Esophagus mucosa (tissue), 1 donor: ENCODE measurements at regions not wholly inside any gene's neighbourhood (a gene's known extent, or its start where the extent isn't known, plus 50 kb on each side); places are given as distances from the start of the nearest gene placed in this dataset.

Experiments
- ATAC-seq: fragments of 200-7000 bp; cut with Tn5 transposase; one replicate; pipeline ENCODE4 v1.9.1; 2020
- donor health status: DM: yes; HTN: yes; CAD: no.

GRCh38 chr20:11752336-11752735 is 165.4 kb upstream of the BTBD3 start:
- no peak for ATAC-seq

GRCh38 chr20:11753155-11753554 is 164.5 kb upstream of the BTBD3 start:
- ATAC-seq = no peak

GRCh38 chr20:11754451-11754850 is 163.2 kb upstream of the BTBD3 start:
- ATAC-seq = no peak

GRCh38 chr20:11755071-11755841 is 162.4 kb upstream of the BTBD3 start:
- ATAC-seq = no peak

GRCh38 chr20:11761497-11761896 is 156.2 kb upstream of the BTBD3 start:
- no peak for ATAC-seq

- no peak for ATAC-seq
Observed at GRCh38 chr20:11766961-11767360, 150.7 kb upstream of the BTBD3 start.

GRCh38 chr20:11769825-11770224 is 147.9 kb upstream of the BTBD3 start:
- no peak for ATAC-seq

- no peak for ATAC-seq
Observed at GRCh38 chr20:11772226-11772730, 145.4 kb upstream of the BTBD3 start.

- ATAC-seq = no peak
Observed at GRCh38 chr20:11776687-11777086, 141.0 kb upstream of the BTBD3 start.

- no peak for ATAC-seq
Observed at GRCh38 chr20:11777387-11778205, 140.1 kb upstream of the BTBD3 start.

- ATAC-seq = no peak
Observed at GRCh38 chr20:11778206-11778570, 139.5 kb upstream of the BTBD3 start.

- no peak for ATAC-seq
Observed at GRCh38 chr20:11780765-11781369, 136.8 kb upstream of the BTBD3 start.

GRCh38 chr20:11783102-11783850 is 134.4 kb upstream of the BTBD3 start:
- ATAC-seq = no peak

- ATAC-seq = no peak
Observed at GRCh38 chr20:11785885-11786507, 131.7 kb upstream of the BTBD3 start.

GRCh38 chr20:11790046-11790445 is 127.6 kb upstream of the BTBD3 start:
- ATAC-seq = no peak

GRCh38 chr20:11791316-11791715 is 126.4 kb upstream of the BTBD3 start:
- no peak for ATAC-seq

- ATAC-seq = no peak
Observed at GRCh38 chr20:11791835-11792567, 125.7 kb upstream of the BTBD3 start.

- ATAC-seq = no peak
Observed at GRCh38 chr20:11792568-11792953, 125.1 kb upstream of the BTBD3 start.

GRCh38 chr20:11794525-11794924 is 123.2 kb upstream of the BTBD3 start:
- ATAC-seq = no peak

- ATAC-seq = no peak
Observed at GRCh38 chr20:11795071-11795615, 122.5 kb upstream of the BTBD3 start.

- ATAC-seq = no peak
Observed at GRCh38 chr20:11796026-11796425, 121.7 kb upstream of the BTBD3 start.
